GM18502 (cell line): ENCODE measurements at regions not wholly inside any gene's neighbourhood (a gene's known extent, or its start where the extent isn't known, plus 50 kb on each side); places are given as distances from the start of the nearest gene placed in this dataset.
"Not testable (repeated sequence)": the region's sequence is repeated elsewhere in the genome, so short reads cannot be mapped to it uniquely, and the experiment has no call there.

Experiments
- ATAC-seq: cut with Tn5 transposase; IDR thresholded peaks from one replicate; pipeline ENCODE4 v1.9.1; 2021; ENCODE audit warnings: mild to moderate bottlenecking; ENCODE audit not compliant: unreplicated experiment, poor library complexity

DNA sequence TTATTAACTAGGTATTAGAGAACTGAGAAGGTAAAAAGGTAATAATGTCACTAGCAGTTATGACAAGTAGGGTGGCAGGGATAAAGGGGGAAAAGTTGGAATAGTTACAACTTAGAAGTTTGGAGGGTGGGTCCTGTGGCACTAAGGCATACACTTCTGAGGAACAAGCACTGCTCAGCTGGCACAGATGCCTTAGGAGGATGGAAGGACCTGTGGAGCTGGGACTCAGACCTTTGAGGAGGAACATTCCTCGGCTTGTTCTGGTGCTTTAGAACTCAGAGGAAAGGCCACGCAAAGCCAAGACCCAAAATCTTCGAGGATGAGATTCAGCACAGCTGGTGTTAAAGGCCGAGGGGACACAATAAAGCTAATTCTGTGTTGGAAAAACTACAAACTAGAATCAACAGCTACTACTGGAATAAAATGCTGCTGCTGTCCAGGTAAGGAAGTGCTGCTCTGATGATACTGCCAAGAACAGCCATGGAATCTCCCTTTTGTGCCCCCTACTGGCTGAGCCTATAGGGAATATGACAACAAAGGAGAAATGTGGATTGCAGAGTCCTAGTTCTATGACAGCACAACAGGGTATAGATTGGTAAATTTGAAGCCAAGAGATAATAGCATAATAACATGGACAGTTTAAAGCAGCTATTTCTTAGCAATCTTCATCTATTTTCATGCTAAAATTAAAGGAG, 126.7 kb downstream of the SLC25A46 start:
- ATAC-seq = peak; percentile 79

DNA sequence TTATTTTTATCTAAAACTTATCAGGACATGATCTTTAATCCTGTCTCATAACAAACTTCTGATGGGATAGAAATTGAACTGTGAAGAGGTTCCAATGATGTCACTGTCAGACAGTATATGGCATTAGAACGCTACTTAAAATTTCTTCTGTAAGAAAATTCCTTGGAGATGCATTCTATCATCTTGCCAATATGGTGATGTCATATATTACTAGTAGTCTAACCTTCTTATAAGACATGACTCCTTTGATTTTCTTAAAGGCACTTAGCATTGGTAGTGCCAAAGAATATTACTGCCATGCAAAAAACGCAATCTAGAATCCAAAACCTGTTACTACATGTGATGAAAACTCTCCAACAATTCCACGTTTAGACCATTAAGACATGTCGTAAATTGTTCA, 131.1 kb downstream of the SLC25A46 start:
- no peak for ATAC-seq

DNA sequence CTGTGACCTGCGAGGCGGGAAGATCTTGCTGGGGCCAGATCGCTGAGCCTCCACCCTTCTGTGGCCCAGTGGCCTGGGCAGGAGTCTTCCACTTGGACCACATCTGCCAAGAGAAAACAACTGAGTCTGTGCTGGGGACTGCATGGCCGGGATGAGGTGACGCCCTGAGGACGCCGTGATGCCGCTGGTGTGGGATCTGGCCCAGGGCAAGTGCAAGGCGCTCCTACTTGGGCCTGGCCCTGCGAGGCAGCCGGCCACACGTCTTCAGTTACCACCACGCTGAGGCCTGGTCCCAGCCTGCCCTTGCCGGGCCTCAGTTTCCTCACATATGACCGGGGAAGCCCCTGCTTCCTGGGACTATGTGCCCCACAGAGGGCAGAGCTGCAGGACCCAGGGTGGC, 133.4 kb downstream of the SLC25A46 start:
- ATAC-seq = no peak

DNA sequence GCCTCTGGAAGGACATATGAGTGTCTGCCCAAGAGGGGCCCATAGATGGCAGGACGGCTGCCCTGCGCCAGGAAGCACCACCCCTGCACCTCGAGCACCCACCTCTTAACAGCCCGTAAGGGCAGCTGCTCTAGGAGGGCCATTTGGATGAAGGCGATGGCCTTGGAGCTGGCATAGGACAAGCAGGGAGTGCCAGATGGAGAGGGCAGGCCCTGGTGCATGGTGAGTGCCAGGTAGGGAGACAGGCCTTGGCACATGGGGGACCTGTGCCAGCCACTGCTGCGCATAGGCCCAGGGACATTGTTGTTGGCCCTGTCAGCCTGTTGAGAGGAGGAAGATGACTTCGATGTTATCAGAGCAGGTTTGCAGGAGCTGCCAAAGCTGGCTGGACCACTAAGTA, 134.2 kb downstream of the SLC25A46 start:
- ATAC-seq = no peak

DNA sequence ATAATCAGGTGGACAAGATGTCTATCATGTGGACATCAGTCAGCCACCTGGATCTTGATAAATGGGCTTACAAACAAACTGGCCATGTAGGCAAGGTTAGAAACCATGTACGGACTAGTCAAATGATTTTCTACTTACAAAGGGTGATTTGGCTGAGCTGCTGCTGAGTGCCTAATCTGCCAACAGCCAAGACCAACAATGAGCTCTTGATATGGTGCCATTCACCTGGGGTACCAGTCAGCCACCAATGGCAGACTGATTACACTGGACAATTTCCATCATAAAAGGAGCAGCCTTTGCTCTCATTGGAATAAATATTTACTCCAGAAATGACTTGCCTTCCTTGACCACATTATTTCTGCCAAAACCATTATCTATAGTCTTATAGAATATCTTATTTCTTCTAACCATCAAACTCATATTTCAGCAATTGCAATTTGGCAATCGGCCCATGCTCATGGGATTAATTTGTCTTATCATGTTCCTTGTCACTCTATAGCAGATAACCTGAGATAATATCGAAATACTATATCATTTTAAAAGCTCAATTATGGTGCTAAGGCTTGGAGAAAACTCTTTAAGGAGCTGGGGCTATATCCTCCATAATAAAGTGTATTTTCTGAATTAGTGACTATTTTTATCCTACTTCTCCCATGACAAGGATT, 135.1 kb downstream of the SLC25A46 start:
- no peak for ATAC-seq

DNA sequence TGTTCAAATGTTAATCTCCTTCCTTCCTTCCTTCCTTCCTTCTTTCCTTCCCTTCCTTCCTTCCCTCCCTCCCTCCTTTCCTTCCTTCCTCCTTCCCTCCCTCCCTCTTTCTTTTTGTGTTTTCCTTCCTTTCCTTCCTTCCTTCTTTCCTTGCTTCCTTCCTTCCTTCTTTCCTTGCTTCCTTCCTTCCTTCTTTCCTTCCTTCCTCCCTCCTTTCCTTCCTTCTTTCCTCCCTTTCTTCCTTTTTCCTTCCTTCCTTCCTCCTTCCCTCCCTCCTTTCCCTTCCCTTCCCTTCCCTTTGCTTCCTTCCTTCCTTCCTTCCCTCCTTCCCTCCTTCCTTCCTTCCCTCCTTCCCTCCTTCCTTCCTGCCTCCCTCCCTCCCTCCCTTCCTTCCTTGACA, 136.3 kb downstream of the SLC25A46 start:
- not testable (repeated sequence) for ATAC-seq

DNA sequence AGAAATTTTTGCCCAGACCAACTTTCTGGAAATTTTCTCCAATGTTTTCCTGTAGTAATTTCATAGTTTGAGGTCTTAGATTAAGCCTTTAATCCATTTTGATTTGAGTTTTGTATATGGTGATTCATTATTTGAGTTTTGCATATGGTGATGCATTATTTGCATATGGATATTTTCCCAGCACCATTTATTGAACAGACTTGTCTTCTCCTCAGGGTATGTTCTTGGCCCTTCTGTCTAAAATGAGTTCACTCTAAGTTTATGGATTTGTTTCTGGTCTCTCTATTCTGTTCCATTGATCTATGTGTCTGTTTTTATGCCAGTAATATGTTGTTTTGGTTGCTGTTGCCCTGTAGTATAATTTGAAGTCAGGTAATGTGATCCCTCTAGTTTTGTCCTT, 139.3 kb downstream of the SLC25A46 start:
- no peak for ATAC-seq

DNA sequence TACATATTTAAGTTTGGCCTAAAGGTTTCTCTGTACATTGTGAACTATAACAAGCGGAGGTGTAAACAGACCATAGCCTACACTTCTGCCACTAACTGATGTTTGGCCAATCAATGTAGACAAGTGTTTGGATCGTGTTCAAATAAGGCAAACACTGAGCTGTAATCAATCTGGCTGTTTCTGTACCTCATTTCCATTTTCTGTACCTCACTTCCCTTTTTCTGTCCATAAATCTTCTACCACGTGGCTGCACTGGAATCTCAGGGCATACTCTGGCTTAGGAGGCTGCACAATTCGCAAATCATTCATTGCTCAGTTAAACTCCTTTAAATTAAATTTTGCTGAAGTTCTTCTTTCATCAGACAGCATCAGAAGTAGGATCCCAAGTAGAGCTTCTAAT, 140.9 kb downstream of the SLC25A46 start:
- ATAC-seq = no peak

DNA sequence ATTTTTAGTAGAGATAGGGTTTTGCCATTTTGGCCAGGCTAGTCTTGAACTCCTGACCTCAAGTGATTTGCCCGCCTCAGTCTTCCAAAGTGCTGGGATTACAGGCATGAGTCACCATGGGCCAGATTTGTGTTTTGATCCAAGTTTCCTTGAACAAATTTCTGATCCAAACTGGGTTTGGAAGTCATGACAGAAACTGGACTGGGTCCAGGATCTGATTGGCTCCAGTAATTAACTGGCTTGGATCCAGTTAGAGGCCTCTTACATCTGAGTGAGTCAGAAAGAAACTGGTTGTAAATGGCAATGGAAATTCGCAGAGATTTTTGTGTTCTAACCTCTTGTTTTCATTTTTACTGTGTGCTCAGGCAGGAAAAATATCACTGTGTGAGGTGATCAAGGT, 141.6 kb downstream of the SLC25A46 start:
- ATAC-seq = peak; percentile 59

DNA sequence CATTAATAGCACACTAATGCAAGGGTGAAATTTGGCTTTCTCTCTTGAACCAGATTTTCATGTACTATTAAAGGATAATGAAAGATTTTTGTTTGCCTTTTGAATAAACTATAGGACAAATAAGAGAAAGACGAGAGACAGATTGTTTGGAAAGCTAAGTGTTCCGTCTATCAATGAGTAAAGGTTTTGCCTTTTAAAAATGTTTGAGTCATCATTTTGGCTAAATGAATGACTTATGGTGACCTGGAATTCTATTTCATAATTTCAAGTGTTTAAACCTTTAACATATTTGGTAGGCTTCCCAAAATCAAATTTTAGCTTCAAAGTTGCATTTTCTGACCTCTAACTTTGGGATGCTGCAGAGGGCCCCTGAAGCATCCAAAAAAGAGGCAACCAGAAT, 145.2 kb downstream of the SLC25A46 start:
- no peak for ATAC-seq

DNA sequence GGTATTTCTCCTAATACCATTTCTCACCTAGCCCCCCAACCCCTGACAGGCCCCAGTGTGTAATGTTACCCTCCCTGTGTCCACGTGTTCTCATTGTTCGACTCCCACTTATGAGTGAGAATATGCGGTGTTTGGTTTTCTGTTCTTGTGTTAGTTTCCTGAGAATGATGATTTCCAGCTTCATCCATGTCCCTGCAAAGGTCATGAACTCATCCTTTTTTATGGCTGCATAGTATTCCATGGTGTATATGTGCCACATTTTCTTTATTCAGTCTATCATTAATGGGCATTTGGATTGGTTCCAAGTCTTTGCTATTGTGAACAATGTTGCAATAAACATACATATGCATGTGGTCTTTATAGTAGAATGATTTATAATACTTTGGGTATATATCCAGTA, 148.4 kb downstream of the SLC25A46 start:
- not testable (repeated sequence) for ATAC-seq

DNA sequence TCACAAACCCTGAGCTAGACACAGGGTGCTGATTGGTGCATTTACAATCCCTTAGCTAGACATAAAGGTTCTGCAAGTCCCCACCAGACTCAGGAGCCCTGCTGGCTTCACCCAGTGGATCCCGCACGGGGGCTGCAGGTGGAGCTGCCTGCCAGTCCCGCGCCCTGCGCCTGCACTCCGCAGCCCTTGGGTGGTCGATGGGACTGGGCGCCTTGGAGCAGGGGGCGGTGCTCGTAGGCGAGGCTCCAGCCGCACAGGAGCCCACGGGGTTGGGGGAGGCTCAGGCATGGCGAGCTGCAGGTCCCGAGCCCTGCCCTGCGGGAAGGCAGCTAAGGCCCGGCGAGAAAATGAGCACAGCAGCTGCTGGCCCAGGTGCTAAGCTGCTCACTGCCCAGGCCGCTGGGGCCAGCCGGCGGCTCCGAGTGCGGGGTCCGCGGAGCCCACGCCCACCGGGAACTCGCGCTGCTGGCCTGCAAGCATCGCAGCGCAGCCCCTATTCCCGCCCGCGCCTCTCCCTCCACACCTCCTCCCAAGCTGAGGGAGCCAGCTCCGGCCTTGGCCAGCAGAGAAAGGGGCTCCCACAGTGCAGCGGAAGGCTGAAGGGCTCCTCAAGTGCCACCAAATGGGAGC, 155.2 kb downstream of the SLC25A46 start:
- ATAC-seq = not testable (repeated sequence)

DNA sequence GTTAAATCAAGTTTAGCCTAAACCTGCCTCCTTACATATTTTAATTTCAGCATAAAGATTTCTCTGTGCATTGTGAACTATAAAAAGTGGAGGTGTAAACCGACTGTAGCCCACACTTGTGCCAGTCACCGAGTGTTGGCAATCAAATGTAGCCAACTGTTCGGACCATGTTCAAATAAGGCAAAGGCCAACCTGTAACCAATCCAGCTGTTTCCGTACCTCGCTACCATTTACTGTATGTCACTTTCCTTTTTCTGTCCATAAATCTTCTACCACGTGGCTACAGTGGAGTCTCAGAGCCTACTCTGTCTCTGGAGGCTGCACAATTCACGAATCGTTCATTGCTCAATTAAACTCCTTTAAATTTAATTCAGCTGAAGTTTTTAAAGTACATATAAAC, 156.0 kb downstream of the SLC25A46 start:
- ATAC-seq = no peak

DNA sequence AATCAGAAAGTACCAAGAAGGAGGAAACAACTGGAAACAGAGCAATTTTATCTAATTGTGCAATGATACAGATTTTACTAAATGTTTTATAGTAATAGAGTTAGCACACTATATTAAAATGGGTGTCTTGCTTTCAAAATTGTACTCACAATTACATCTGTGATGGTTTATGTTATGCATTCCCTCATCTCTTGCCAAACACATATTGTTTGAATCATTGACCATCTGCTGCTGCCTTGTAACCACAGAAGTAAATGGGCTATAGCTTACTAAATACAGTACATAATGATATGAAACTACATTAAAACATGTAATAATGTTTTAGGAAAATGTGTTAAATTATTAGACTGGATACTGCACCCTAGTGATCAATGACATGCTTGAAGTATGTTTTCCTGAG, 158.1 kb downstream of the SLC25A46 start:
- no peak for ATAC-seq

DNA sequence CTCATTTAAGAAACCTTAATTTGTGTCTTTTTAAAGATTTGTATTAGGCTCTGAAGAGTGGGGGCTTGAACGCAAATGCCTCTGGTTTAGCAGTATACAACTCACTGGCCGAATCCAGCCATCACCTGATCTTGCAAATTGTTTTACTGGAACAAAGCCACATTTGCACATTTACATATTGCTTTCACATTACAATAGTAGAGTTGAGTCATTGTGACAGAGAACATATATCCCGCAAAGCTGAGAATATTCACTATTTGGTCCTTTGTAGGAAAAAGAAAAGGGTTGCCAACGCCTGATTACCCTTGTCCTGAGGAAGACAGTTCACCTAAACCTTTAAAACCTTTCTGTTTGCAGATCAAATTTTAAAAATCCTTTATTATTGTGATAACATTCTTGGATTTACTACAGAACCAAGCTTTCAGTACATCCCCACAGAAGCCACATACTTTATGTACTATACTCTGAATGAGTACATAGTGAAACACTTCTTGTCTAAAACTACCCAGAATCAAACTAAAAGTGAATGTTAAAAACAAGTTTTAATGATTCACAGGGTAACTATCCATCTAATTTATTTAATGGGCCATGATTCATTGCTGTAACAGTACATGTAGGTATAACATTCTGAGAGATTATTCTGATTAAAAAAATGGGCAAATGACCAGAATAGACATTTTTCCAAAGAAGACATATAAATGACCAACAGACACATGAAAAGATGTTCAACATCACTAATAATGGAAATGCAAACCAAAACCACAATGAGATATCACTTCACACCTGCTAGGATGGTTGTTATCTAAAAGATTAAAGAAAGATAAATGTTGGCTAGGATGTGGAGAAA, 161.0 kb downstream of the SLC25A46 start:
- peak; percentile 88 for ATAC-seq

DNA sequence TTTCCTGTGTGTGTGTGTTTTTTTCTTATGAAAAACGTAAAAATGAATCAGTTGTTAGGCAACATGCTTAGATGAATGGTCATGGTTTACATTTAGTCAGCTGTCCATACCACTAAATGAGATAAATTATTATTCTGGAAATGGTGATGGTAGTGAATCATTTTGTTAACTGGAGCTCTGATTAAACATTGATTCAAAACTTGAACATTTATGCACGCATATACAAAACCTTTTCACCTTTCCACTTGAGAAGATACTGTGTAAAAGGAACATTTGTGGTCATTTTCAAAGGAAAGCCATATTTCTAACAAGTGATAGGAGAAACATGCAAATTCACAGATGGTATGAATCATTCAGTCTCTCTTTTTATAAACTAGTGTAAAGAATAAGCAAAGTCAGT, 162.0 kb downstream of the SLC25A46 start:
- ATAC-seq = no peak

DNA sequence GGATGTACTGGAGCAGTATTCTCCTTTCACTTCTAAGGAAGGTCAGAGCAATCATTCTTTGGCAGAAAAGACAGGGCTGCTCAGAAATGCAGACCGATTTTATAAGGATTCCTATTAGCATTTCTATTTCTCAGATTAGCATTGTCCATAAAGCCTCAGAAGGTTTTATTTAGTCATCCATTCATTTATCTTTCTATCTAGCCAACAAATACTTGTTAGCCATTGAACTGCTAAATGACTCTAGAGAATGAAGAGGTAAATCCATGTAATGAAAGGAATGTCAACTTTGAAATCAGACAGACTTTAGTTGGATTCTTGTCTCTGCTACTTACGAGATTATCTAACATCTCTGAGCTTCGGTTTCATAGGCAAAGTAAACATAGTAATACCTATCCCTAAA, 165.2 kb downstream of the SLC25A46 start:
- ATAC-seq = no peak

DNA sequence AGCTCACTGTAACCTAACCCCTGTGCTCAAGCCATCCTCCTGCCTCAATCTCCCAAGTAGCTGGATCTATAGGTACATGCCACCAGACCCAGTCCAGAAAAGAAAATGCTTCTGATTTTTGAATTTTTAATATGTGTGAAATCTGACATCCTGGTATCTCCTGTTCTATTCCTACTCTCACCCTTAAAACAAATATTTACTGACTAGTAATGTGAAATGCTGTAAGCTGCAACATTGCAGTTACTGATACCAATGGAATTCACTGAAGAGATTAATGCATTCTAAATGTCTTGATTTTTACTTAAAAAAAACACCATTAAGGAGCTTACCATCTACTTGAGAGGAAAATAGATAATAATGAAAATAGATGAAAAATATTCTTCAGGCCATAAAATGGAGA, 162.7 kb upstream of the TSLP start:
- no peak for ATAC-seq

DNA sequence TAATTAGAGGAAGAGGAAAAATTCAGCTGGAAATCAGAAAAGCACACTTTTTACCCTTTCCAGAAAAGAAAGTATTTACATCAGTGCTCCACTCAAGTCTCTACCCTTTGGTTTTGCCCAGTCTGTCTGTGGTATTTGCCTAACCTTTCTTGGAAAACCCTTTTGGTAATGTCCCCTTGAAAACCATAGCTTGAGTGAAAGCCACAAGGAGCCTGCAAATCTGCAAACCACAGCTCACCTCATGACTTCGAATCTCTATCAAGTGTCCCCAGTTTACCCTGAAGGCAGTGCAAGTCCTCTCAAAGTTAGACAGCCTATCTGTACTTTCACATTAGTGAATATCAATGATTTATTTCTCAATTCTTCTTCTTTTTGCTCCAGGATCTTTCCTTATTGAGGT, 162.1 kb upstream of the TSLP start:
- ATAC-seq = no peak

DNA sequence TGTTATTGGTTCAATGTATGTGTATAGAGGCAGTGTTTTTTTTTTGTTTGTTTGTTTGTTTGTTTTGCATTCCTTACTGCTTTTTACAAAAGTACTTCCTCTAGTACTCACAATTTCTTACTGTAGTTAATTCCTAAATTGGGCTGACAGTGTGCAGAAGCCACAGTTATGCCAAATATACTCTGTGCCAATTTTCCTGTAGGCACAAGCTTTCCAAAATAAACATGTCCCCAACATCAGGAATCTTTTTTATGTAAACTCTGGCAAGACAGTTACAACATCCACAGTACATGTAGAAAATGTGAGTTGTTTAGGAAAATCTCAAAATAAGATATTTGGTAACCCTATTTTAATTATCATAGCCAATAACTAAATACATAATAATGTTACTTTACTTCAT, 161.6 kb upstream of the TSLP start:
- ATAC-seq = no peak

DNA sequence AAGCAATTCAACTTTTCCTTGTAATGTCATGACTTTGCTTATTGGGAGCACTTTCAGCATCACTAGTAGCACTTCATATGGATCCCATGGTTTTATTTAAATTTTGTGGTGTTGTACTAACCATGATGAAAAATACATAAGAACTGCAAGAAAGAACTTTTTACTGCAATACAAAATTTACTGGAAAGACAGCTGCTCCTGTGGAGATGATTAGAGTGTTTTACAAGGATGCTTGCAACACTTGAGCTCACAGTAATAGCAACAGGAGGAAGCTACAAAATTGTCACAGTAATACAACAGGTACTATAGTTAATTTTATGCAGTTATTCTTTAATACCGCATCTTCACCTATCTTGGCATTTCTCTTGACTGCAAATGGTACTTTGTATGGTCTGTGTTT, 158.3 kb upstream of the TSLP start:
- ATAC-seq = no peak
